ENCODE measurements at regions not wholly inside any gene's neighbourhood (a gene's known extent, or its start where the extent isn't known, plus 50 kb on each side); places are given as distances from the start of the nearest gene placed in this dataset.

- no peak for TF ChIP-seq CTCF (conservative IDR thresholded peaks at IDR 0.05; ENCODE audit: low read depth)
- DNase-seq (ENCODE audit: low spot score), result no peak
- ChIA-PET POLR2A (ENCODE audit: low non-redundant PET) (no interaction called here), CTCF (interaction anchor here (0.7 to 1.2 kb wide), 2 partner anchors 14 to 305 kb away, joined by 3 to 4 read pairs; no protein-coding TSS in a partner anchor)
- no peak overlapping the region for H3K27ac ChIP-seq
Measured at GRCh38 chr20:12036142-12036541, 118.4 kb downstream of the BTBD3 start.

- ChIA-PET CTCF (interaction anchor here (0.6 to 0.7 kb wide), 3 partner anchors 32 to 320 kb away, joined by 4 to 5 read pairs (median 4); no protein-coding TSS in a partner anchor), POLR2A (ENCODE audit: low non-redundant PET) (no interaction called here)
- no peak for DNase-seq (ENCODE audit: low spot score)
- TF ChIP-seq CTCF (conservative IDR thresholded peaks at IDR 0.05; ENCODE audit: low read depth), result no peak
- no peak overlapping the region for H3K27ac ChIP-seq
Measured at GRCh38 chr20:12037521-12037920, 119.8 kb downstream of the BTBD3 start.

- no peak for TF ChIP-seq CTCF (conservative IDR thresholded peaks at IDR 0.05; ENCODE audit: low read depth)
- H3K27ac ChIP-seq, result no peak overlapping the region
- ChIA-PET CTCF (no interaction called here), POLR2A (ENCODE audit: low non-redundant PET) (no interaction called here)
- no peak for DNase-seq (ENCODE audit: low spot score)
Measured at GRCh38 chr20:12040261-12040660, 122.6 kb downstream of the BTBD3 start.

GRCh38 chr20:12044969-12045368, 127.3 kb downstream of the BTBD3 start:
- no peak overlapping the region for H3K27ac ChIP-seq
- ChIA-PET CTCF (no interaction called here), POLR2A (ENCODE audit: low non-redundant PET) (no interaction called here)

GRCh38 chr20:12047838-12048432, 130.2 kb downstream of the BTBD3 start:
- no peak for TF ChIP-seq CTCF (conservative IDR thresholded peaks at IDR 0.05; ENCODE audit: low read depth)
- ChIA-PET POLR2A (ENCODE audit: low non-redundant PET) (no interaction called here), CTCF (no interaction called here)
- H3K27ac ChIP-seq, result no peak overlapping the region
- no peak for DNase-seq (ENCODE audit: low spot score)

More at GRCh38 chr20:12044969-12045368, 127.3 kb downstream of the BTBD3 start:
- no peak for TF ChIP-seq CTCF (conservative IDR thresholded peaks at IDR 0.05; ENCODE audit: low read depth)
- DNase-seq (ENCODE audit: low spot score), result no peak

- no peak for DNase-seq (ENCODE audit: low spot score)
- no peak overlapping the region for H3K27ac ChIP-seq
- no peak for TF ChIP-seq CTCF (conservative IDR thresholded peaks at IDR 0.05; ENCODE audit: low read depth)
- POLR2A ChIA-PET (ENCODE audit: low non-redundant PET), result no interaction called here
- CTCF ChIA-PET, result no interaction called here
Measured at GRCh38 chr20:12049125-12049524, 131.4 kb downstream of the BTBD3 start.
